Adrenal gland (tissue), 5 donors: ENCODE measurements at regions not wholly inside any gene's neighbourhood (a gene's known extent, or its start where the extent isn't known, plus 50 kb on each side); places are given as distances from the start of the nearest gene placed in this dataset.

ENCODE experiments used
- POLR2A ChIP-seq, 2 donors: fragments of 450-650 bp; IDR thresholded peaks; one replicate each; pipeline ENCODE4 v1.6.1; 2017; ENCODE audit warnings: antibody characterized with exemption in 2 of 2, mild to moderate bottlenecking in 2 of 2, moderate library complexity in 1 of 2
- TF ChIP-seq, protein P1 (sequence below), 6 experiments: fragments of 450-650 bp in 4 of 6; fragments of 200-600 bp in 2 of 6; sonication (generic) in 1 of 6; IDR thresholded peaks; 1 replicate in 5 of 6; 2 replicates in 1 of 6; pipeline versions ENCODE4 v1.5.1 to v1.8.0; 2016 to 2021; ENCODE audit warnings: antibody characterized with exemption in 6 of 6, mild to moderate bottlenecking in 2 of 6, moderate library complexity in 1 of 6
- donor health status: DM: no; HTN: no; CAD: no.

DNA sequence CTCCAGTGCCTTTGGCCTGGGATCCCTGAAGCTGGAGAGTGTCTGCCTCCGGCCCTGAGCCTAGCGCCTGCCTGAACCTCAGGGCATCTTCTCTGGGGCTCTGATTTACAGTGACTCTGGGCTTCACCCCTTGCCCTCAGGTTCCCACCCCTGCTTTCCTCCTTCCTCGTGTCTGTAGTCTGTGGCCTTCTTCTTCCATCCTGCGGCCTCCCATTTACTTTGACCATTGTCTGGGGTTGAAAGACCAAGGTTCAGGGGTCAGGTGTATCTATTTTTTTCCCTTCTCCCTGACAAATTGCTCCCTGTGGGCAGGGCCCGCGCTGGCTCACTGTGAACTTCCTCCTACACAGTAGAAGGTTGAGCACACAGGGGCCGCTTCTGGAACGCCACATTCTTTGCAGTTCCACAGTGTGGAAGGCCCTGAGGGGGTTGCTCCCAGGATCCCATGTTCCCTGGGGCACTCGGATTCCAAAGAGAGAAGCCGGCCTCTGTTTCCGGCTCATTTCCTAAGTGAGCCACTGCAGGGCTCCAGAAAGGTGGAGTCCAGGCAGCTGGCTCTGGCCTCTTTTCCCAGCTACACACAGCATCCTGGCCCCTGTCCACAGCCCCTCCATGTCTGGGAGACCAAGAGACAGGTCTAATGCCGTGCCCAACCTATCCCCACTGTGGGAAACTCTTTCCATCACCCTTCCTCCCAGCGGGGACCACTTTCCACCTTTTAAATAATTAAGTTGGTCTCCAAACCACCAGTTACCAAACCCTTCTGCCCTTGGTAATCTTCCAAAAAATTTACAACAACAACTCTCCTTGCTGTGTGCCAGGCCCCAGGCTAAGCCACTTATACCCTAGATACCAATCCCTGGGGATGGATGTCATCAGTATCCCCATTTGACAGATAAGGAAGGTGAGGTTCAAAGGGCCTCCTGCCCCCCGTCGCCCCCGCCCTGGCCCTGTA is 140.3 kb upstream of the IER5L start:
- TF ChIP-seq, protein P1, sequence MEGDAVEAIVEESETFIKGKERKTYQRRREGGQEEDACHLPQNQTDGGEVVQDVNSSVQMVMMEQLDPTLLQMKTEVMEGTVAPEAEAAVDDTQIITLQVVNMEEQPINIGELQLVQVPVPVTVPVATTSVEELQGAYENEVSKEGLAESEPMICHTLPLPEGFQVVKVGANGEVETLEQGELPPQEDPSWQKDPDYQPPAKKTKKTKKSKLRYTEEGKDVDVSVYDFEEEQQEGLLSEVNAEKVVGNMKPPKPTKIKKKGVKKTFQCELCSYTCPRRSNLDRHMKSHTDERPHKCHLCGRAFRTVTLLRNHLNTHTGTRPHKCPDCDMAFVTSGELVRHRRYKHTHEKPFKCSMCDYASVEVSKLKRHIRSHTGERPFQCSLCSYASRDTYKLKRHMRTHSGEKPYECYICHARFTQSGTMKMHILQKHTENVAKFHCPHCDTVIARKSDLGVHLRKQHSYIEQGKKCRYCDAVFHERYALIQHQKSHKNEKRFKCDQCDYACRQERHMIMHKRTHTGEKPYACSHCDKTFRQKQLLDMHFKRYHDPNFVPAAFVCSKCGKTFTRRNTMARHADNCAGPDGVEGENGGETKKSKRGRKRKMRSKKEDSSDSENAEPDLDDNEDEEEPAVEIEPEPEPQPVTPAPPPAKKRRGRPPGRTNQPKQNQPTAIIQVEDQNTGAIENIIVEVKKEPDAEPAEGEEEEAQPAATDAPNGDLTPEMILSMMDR (IDR thresholded peaks at IDR 0.05) = no peak
- no peak for TF ChIP-seq POLR2A (IDR thresholded peaks at IDR 0.05)
